Keratinocyte (primary cell): ENCODE measurements at regions not wholly inside any gene's neighbourhood (a gene's known extent, or its start where the extent isn't known, plus 50 kb on each side); places are given as distances from the start of the nearest gene placed in this dataset.
"Not testable (repeated sequence)": the region's sequence is repeated elsewhere in the genome, so short reads cannot be mapped to it uniquely, and the experiment has no call there.

Experiments
- DNase-seq: peaks from one replicate; pipeline ENCODE4 v3.0.0-alpha.2; 2011; ENCODE audit warnings: low read depth, missing footprints, low spot score
- FAIRE-seq: peaks from 2 replicates; lab custom pipeline; 2011; peaks lifted over from hg19 to GRCh38; lab: Jason Lieb, UNC
- H2AFZ ChIP-seq: 2 replicates; pipeline ENCODE4 v1.6.0; 2012; ENCODE audit warnings: low read length, control low read depth, inconsistent platforms; ENCODE audit not compliant: control insufficient read depth
- H3K27ac ChIP-seq: 2 replicates; pipeline ENCODE4 v1.5.1; 2011; ENCODE audit warnings: low read length; ENCODE audit not compliant: control insufficient read depth, insufficient read depth
- H3K27me3 ChIP-seq: 3 replicates; pipeline ENCODE4 v1.6.0; 2011; ENCODE audit warnings: low read length; ENCODE audit not compliant: control insufficient read depth, insufficient read depth; ENCODE audit errors: extremely low read depth
- H3K36me3 ChIP-seq, 2 experiments: 2 replicates in 1 of 2; 3 replicates in 1 of 2; pipeline ENCODE4 v1.5.1; 2011; ENCODE audit warnings: low read length in 2 of 2, mild to moderate bottlenecking in 1 of 2; ENCODE audit not compliant: control insufficient read depth in 2 of 2, insufficient read depth in 2 of 2; ENCODE audit errors: extremely low read depth in 1 of 2
- H3K4me1 ChIP-seq: 3 replicates; pipeline ENCODE4 v1.5.1; 2011; ENCODE audit warnings: low read length; ENCODE audit not compliant: control insufficient read depth, insufficient read depth; ENCODE audit errors: extremely low read depth
- H3K4me2 ChIP-seq: 3 replicates; pipeline ENCODE4 v1.6.0; 2011; ENCODE audit warnings: low read depth, low read length; ENCODE audit not compliant: control insufficient read depth, insufficient read depth; ENCODE audit errors: extremely low read depth
- H3K4me3 ChIP-seq, 3 experiments: fragments of 200-600 bp in 1 of 3; sonication (generic) in 1 of 3; 2 replicates in 2 of 3; 3 replicates in 1 of 3; pipeline ENCODE4 v1.5.1; 2011 to 2016; ENCODE audit warnings: low read length in 3 of 3, mild to moderate bottlenecking in 3 of 3, control low read depth in 2 of 3, inconsistent platforms in 1 of 3, low read depth in 1 of 3, mixed read lengths in 1 of 3, mixed run types in 1 of 3, moderate library complexity in 1 of 3; ENCODE audit not compliant: control insufficient read depth in 2 of 3, insufficient read depth in 2 of 3; ENCODE audit errors: extremely low read depth in 1 of 3
- H3K79me2 ChIP-seq: 2 replicates; pipeline ENCODE4 v1.6.0; 2012; ENCODE audit warnings: low read length; ENCODE audit not compliant: control insufficient read depth, insufficient read depth
- H3K9ac ChIP-seq: 3 replicates; pipeline ENCODE4 v1.6.0; 2011; ENCODE audit warnings: low read length; ENCODE audit not compliant: control insufficient read depth, insufficient read depth; ENCODE audit errors: extremely low read depth
- H3K9me1 ChIP-seq: 3 replicates; pipeline ENCODE4 v1.6.0; 2011; ENCODE audit warnings: low read length; ENCODE audit not compliant: control insufficient read depth, insufficient read depth; ENCODE audit errors: extremely low read depth
- H3K9me3 ChIP-seq: 2 replicates; pipeline ENCODE4 v1.5.1; 2012; ENCODE audit warnings: low read depth, low read length; ENCODE audit not compliant: control insufficient read depth
- H4K20me1 ChIP-seq: 3 replicates; pipeline ENCODE4 v1.6.0; 2011; ENCODE audit warnings: low read length; ENCODE audit not compliant: control insufficient read depth, insufficient read depth; ENCODE audit errors: extremely low read depth
- EZH2 ChIP-seq: IDR thresholded peaks from one replicate; pipeline ENCODE4 v1.6.1; 2012; ENCODE audit warnings: inconsistent platforms, mild to moderate bottlenecking, low read length, moderate library complexity
- dilution Hi-C: fragments of 300-500 bp; cut with MboI; formaldehyde crosslinking; loops from one replicate; pipeline ENCODE4 v1.7.0; 2020; ENCODE audit warnings: low sequenced_read_pairs; ENCODE audit not compliant: extremely low pct_ligation_motif_present
- TF ChIP-seq, protein P1 (sequence below), 3 experiments: IDR thresholded peaks in 1 of 3; conservative IDR thresholded peaks in 1 of 3; optimal IDR thresholded peaks in 1 of 3; 2 replicates in 2 of 3; 3 replicates in 1 of 3; pipeline versions ENCODE3 to v1.5.1; 2011; ENCODE audit warnings: low read length in 3 of 3, mild to moderate bottlenecking in 3 of 3, moderate library complexity in 2 of 3, control low read depth in 1 of 3, inconsistent platforms in 1 of 3; ENCODE audit not compliant: insufficient read depth in 2 of 3; ENCODE audit errors: extremely low read depth in 1 of 3

DNA sequence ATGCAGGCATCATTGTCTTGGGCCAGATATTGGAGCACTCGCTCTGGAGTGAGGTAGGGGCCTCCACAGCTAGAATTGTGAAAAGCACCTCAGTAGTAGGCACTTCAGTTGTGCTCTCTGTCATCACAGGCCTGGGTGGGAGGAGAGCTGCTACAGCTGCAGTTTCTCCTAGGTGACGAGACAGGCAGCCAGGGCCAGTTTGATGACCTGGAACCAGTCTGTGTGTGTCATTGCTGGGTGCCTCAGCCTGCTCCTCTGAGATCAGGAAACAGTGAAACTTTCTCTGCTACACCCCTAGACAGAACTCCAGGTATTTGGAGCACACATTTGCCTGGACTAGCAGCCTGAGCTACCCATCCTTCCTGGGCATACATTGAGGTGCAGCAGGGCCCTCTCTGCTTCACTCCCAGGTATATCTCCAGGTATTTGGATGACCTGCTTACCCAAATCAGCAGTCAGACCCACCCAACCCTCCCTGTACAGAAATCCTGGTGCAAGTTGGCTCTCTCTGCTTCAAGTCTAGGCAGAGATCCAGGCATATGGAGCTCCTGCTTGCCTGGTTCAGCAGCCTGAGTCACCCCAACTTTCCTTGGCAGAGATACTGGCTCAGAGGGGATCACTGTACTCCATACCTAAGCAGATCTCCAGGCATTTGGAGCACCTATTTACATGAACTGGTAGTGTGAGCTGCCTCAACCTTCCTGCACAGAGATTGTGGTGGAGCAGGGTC is 54.3 kb upstream of the SGO1 start:
- Histone ChIP-seq H2AFZ (no peak overlapping the region), H3K4me3 (no peak overlapping the region), H4K20me1 (no peaks in the 10 kb centered on the region), H3K9me1 (no peaks in the 10 kb centered on the region), H3K4me2 (no peak overlapping the region), H3K9ac (no peak overlapping the region), H3K36me3 (no peaks in the 10 kb centered on the region), H3K4me1 (no peaks in the 10 kb centered on the region), H3K79me2 (no peaks in the 10 kb centered on the region), H3K27me3 (no peaks in the 10 kb centered on the region), H3K9me3 (no peaks in the 10 kb centered on the region), H3K27ac (no peak overlapping the region)
- dilution Hi-C loops = no loop called here
- no peak for FAIRE-seq
- no peak for DNase-seq
- no peak for TF ChIP-seq EZH2
- TF ChIP-seq, protein P1, sequence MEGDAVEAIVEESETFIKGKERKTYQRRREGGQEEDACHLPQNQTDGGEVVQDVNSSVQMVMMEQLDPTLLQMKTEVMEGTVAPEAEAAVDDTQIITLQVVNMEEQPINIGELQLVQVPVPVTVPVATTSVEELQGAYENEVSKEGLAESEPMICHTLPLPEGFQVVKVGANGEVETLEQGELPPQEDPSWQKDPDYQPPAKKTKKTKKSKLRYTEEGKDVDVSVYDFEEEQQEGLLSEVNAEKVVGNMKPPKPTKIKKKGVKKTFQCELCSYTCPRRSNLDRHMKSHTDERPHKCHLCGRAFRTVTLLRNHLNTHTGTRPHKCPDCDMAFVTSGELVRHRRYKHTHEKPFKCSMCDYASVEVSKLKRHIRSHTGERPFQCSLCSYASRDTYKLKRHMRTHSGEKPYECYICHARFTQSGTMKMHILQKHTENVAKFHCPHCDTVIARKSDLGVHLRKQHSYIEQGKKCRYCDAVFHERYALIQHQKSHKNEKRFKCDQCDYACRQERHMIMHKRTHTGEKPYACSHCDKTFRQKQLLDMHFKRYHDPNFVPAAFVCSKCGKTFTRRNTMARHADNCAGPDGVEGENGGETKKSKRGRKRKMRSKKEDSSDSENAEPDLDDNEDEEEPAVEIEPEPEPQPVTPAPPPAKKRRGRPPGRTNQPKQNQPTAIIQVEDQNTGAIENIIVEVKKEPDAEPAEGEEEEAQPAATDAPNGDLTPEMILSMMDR (optimal IDR thresholded peaks at IDR 0.05 in 1 of 3, IDR thresholded peaks at IDR 0.05 in 1 of 3, conservative IDR thresholded peaks at IDR 0.05 in 1 of 3; ENCODE audit: extremely low read depth in 1 of 3, insufficient read depth in 2 of 3, low read length in 3 of 3) = no peak

- H3K36me3 ChIP-seq, H3K4me1 ChIP-seq, DNase-seq, H3K9me1 ChIP-seq, H3K4me3 ChIP-seq, H3K79me2 ChIP-seq, FAIRE-seq, H3K9ac ChIP-seq, H4K20me1 ChIP-seq, H3K27me3 ChIP-seq, H3K27ac ChIP-seq, H3K9me3 ChIP-seq, H2AFZ ChIP-seq, dilution Hi-C loops, H3K4me2 ChIP-seq: not testable (repeated sequence)
These were observed 52.2 kb upstream of the SGO1 start for GRCh38 chr3:20238199-20238598.

- Histone ChIP-seq H3K9ac (no peak overlapping the region), H3K79me2 (no peaks in the 10 kb centered on the region), H3K36me3 (no peaks in the 10 kb centered on the region), H3K4me1 (no peaks in the 10 kb centered on the region), H3K9me1 (no peaks in the 10 kb centered on the region), H3K27me3 (no peaks in the 10 kb centered on the region), H4K20me1 (no peaks in the 10 kb centered on the region), H3K4me2 (no peak overlapping the region), H2AFZ (no peak overlapping the region), H3K9me3 (no peaks in the 10 kb centered on the region), H3K27ac (no peak overlapping the region), H3K4me3 (no peak overlapping the region)
- no peak for FAIRE-seq
- TF ChIP-seq, protein P1 (optimal IDR thresholded peaks at IDR 0.05 in 1 of 3, IDR thresholded peaks at IDR 0.05 in 1 of 3, conservative IDR thresholded peaks at IDR 0.05 in 1 of 3; ENCODE audit: extremely low read depth in 1 of 3, insufficient read depth in 2 of 3, low read length in 3 of 3) = no peak
- no peak for TF ChIP-seq EZH2
- dilution Hi-C loops = no loop called here
- no peak for DNase-seq
These were observed 50.6 kb upstream of the SGO1 start for GRCh38 chr3:20236603-20237002.
